Lower leg skin (tissue), 3 donors: ENCODE measurements at regions not wholly inside any gene's neighbourhood (a gene's known extent, or its start where the extent isn't known, plus 50 kb on each side); places are given as distances from the start of the nearest gene placed in this dataset.

Source experiments
- POLR2A ChIP-seq, 2 donors: fragments of 450-650 bp; IDR thresholded peaks; one replicate each; pipeline ENCODE4 v1.6.1; 2016 to 2017; ENCODE audit warnings: antibody characterized with exemption in 2 of 2, mild to moderate bottlenecking in 1 of 2, moderate library complexity in 1 of 2
- TF ChIP-seq, protein P1 (sequence below), 3 donors: fragments of 450-650 bp; IDR thresholded peaks; one replicate each; pipeline ENCODE4 v1.5.1; 2016; ENCODE audit warnings: antibody characterized with exemption in 3 of 3, mild to moderate bottlenecking in 3 of 3, moderate library complexity in 2 of 3

GRCh38 chr5:109950634-109951033 lies 260.9 kb downstream of the MAN2A1 start:
- TF ChIP-seq, protein P1, sequence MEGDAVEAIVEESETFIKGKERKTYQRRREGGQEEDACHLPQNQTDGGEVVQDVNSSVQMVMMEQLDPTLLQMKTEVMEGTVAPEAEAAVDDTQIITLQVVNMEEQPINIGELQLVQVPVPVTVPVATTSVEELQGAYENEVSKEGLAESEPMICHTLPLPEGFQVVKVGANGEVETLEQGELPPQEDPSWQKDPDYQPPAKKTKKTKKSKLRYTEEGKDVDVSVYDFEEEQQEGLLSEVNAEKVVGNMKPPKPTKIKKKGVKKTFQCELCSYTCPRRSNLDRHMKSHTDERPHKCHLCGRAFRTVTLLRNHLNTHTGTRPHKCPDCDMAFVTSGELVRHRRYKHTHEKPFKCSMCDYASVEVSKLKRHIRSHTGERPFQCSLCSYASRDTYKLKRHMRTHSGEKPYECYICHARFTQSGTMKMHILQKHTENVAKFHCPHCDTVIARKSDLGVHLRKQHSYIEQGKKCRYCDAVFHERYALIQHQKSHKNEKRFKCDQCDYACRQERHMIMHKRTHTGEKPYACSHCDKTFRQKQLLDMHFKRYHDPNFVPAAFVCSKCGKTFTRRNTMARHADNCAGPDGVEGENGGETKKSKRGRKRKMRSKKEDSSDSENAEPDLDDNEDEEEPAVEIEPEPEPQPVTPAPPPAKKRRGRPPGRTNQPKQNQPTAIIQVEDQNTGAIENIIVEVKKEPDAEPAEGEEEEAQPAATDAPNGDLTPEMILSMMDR (IDR thresholded peaks at IDR 0.05), result no peak
- TF ChIP-seq POLR2A (IDR thresholded peaks at IDR 0.05), result no peak
